Neural cell (in vitro differentiated cells): ENCODE measurements at regions not wholly inside any gene's neighbourhood (a gene's known extent, or its start where the extent isn't known, plus 50 kb on each side); places are given as distances from the start of the nearest gene placed in this dataset.

Source experiments
- H2AFZ ChIP-seq: fragments of 200-600, 300-800 bp; sonication (generic), shearing (Covaris generic); 2 replicates; pipeline ENCODE4 v1.6.0; 2014; ENCODE audit warnings: low read depth, mild to moderate bottlenecking, antibody characterized with exemption, low read length, moderate library complexity
- H3F3A ChIP-seq: fragments of 200-600 bp; shearing (Covaris generic); 2 replicates; pipeline ENCODE4 v1.6.1; 2016; ENCODE audit warnings: mild to moderate bottlenecking, moderate library complexity, mixed read lengths, antibody characterized with exemption, low read length; ENCODE audit not compliant: insufficient read depth, poor library complexity, severe bottlenecking
- H3K27ac ChIP-seq: fragments of 200-600, 300-800 bp; sonication (generic), shearing (Covaris generic); 2 replicates; pipeline ENCODE4 v1.5.1; 2014; ENCODE audit warnings: mild to moderate bottlenecking, low read length, moderate library complexity
- H3K27me3 ChIP-seq: fragments of 300-800, 200-600 bp; sonication (generic), shearing (Covaris generic); 2 replicates; pipeline ENCODE4 v1.6.0; 2014; ENCODE audit warnings: mild to moderate bottlenecking, low read depth, low read length, moderate library complexity; ENCODE audit not compliant: insufficient read depth
- H3K36me3 ChIP-seq: fragments of 300-800, 200-600 bp; sonication (generic), shearing (Covaris generic); 2 replicates; pipeline ENCODE4 v1.5.1; 2014; ENCODE audit warnings: mild to moderate bottlenecking, antibody characterized with exemption, low read length, moderate library complexity; ENCODE audit not compliant: insufficient read depth
- H3K4me2 ChIP-seq: fragments of 300-800, 200-600 bp; sonication (generic), shearing (Covaris generic); 2 replicates; pipeline ENCODE4 v1.6.0; 2014; ENCODE audit warnings: mild to moderate bottlenecking, low read length
- H3K4me3 ChIP-seq: fragments of 300-800, 200-600 bp; sonication (generic), shearing (Covaris generic); 2 replicates; pipeline ENCODE4 v1.5.1; 2014; ENCODE audit warnings: mild to moderate bottlenecking, low read length, moderate library complexity
- H3K79me2 ChIP-seq: fragments of 200-600 bp; shearing (Covaris generic); replicated peaks from 2 replicates; pipeline ENCODE4 v1.6.0; 2014; ENCODE audit warnings: mild to moderate bottlenecking, low read length, moderate library complexity; ENCODE audit not compliant: insufficient read depth
- H3K9ac ChIP-seq: fragments of 300-800, 200-600 bp; sonication (generic), shearing (Covaris generic); 2 replicates; pipeline ENCODE4 v1.6.1; 2016; ENCODE audit warnings: mild to moderate bottlenecking, low read length, mixed read lengths
- H3K9me2 ChIP-seq: fragments of 200-600 bp; shearing (Covaris generic); 2 replicates; pipeline ENCODE4 v1.6.1; 2016; ENCODE audit warnings: mild to moderate bottlenecking, low read length, mixed read lengths; ENCODE audit not compliant: insufficient read depth
- H3K9me3 ChIP-seq: fragments of 200-600, 300-800 bp; sonication (generic), shearing (Covaris generic); 2 replicates; pipeline ENCODE4 v1.6.1; 2016; ENCODE audit warnings: mild to moderate bottlenecking, mixed run types, low read length, moderate library complexity, mixed read lengths
- H4K20me1 ChIP-seq: fragments of 200-600 bp; shearing (Covaris generic); 2 replicates; pipeline ENCODE4 v1.6.1; 2016; ENCODE audit warnings: mild to moderate bottlenecking, mixed run types; ENCODE audit not compliant: insufficient read depth
- CTCF ChIP-seq: fragments of 450-650 bp; IDR thresholded peaks from 2 replicates; pipeline ENCODE4 v1.5.1; 2014; ENCODE audit warnings: antibody characterized with exemption, mild to moderate bottlenecking, moderate library complexity; ENCODE audit not compliant: poor library complexity, severe bottlenecking
- EP300 ChIP-seq: fragments of 450-650 bp; conservative IDR thresholded peaks from 2 replicates; pipeline ENCODE4 v1.6.1; 2014; ENCODE audit warnings: antibody characterized with exemption, mild to moderate bottlenecking, moderate library complexity; ENCODE audit not compliant: poor library complexity, severe bottlenecking
- EZH2 ChIP-seq: fragments of 200-600, 300-800 bp; shearing (Covaris generic), sonication (generic); IDR thresholded peaks from 2 replicates; pipeline ENCODE4 v1.6.1; 2014; ENCODE audit warnings: antibody characterized with exemption, low read length, borderline replicate concordance, mild to moderate bottlenecking; ENCODE audit not compliant: insufficient read depth, poor library complexity, severe bottlenecking
- MXI1 ChIP-seq: fragments of 450-650 bp; conservative IDR thresholded peaks from 2 replicates; pipeline ENCODE4 v1.6.1; 2014; ENCODE audit warnings: antibody characterized with exemption, mild to moderate bottlenecking; ENCODE audit not compliant: poor library complexity, severe bottlenecking
- POLR2AphosphoS5 ChIP-seq: IDR thresholded peaks from 2 replicates; pipeline ENCODE4 v1.6.1; 2012
- RAD21 ChIP-seq: fragments of 450-650 bp; conservative IDR thresholded peaks from 2 replicates; pipeline ENCODE4 v1.6.1; 2014; ENCODE audit warnings: antibody characterized with exemption, mild to moderate bottlenecking, moderate library complexity
- SMC3 ChIP-seq: fragments of 450-650 bp; conservative IDR thresholded peaks from 2 replicates; pipeline ENCODE4 v1.6.1; 2014; ENCODE audit warnings: antibody characterized with exemption, mild to moderate bottlenecking, moderate library complexity; ENCODE audit not compliant: poor library complexity
- TAF1 ChIP-seq: IDR thresholded peaks from 2 replicates; pipeline ENCODE4 v1.6.1; 2012; ENCODE audit warnings: low read depth
- TF ChIP-seq, protein P1 (sequence below): IDR thresholded peaks from 2 replicates; pipeline ENCODE4 v1.6.1; 2012; ENCODE audit warnings: borderline replicate concordance

- H3K27me3 ChIP-seq, result no peaks in the 10 kb centered on the region
- no peaks in the 10 kb centered on the region for H3K9me3 ChIP-seq
- no peaks in the 10 kb centered on the region for H3K79me2 ChIP-seq
- H3K9me2 ChIP-seq, result no peaks in the 10 kb centered on the region
- H3K27ac ChIP-seq, result no peak overlapping the region
- no peak overlapping the region for H3K4me2 ChIP-seq
- H3K9ac ChIP-seq, result no peak overlapping the region
- H3K36me3 ChIP-seq, result no peaks in the 10 kb centered on the region
- H3K4me3 ChIP-seq, result no peak overlapping the region
- H3F3A ChIP-seq, result no peaks in the 10 kb centered on the region
- H2AFZ ChIP-seq, result no peak overlapping the region
- TF ChIP-seq CTCF, result no peak
- no peak for TF ChIP-seq SMC3
- TF ChIP-seq EP300, result no peak
- TF ChIP-seq POLR2AphosphoS5, result no peak
- no peak for TF ChIP-seq RAD21
- TF ChIP-seq, protein P1, sequence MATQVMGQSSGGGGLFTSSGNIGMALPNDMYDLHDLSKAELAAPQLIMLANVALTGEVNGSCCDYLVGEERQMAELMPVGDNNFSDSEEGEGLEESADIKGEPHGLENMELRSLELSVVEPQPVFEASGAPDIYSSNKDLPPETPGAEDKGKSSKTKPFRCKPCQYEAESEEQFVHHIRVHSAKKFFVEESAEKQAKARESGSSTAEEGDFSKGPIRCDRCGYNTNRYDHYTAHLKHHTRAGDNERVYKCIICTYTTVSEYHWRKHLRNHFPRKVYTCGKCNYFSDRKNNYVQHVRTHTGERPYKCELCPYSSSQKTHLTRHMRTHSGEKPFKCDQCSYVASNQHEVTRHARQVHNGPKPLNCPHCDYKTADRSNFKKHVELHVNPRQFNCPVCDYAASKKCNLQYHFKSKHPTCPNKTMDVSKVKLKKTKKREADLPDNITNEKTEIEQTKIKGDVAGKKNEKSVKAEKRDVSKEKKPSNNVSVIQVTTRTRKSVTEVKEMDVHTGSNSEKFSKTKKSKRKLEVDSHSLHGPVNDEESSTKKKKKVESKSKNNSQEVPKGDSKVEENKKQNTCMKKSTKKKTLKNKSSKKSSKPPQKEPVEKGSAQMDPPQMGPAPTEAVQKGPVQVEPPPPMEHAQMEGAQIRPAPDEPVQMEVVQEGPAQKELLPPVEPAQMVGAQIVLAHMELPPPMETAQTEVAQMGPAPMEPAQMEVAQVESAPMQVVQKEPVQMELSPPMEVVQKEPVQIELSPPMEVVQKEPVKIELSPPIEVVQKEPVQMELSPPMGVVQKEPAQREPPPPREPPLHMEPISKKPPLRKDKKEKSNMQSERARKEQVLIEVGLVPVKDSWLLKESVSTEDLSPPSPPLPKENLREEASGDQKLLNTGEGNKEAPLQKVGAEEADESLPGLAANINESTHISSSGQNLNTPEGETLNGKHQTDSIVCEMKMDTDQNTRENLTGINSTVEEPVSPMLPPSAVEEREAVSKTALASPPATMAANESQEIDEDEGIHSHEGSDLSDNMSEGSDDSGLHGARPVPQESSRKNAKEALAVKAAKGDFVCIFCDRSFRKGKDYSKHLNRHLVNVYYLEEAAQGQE, result no peak
- no peak for TF ChIP-seq TAF1
- no peak for TF ChIP-seq MXI1
- no peak for TF ChIP-seq EZH2
- H4K20me1 ChIP-seq, result no peaks in the 10 kb centered on the region
Observed at GRCh38 chr6:143621876-143622605, 55.7 kb upstream of the PHACTR2 start.

- Histone ChIP-seq H3K9ac (no peak overlapping the region), H3K4me3 (no peak overlapping the region), H2AFZ (no peak overlapping the region), H3K27ac (no peak overlapping the region), H4K20me1 (no peaks in the 10 kb centered on the region), H3F3A (no peaks in the 10 kb centered on the region), H3K79me2 (no peaks in the 10 kb centered on the region), H3K9me2 (no peaks in the 10 kb centered on the region), H3K9me3 (no peaks in the 10 kb centered on the region), H3K4me2 (no peak overlapping the region), H3K36me3 (no peaks in the 10 kb centered on the region), H3K27me3 (no peaks in the 10 kb centered on the region)
- TF ChIP-seq, protein P1, result no peak
- TF ChIP-seq SMC3 (no peak), MXI1 (no peak), RAD21 (no peak), TAF1 (no peak), EZH2 (no peak), POLR2AphosphoS5 (no peak), CTCF (no peak)
Observed at GRCh38 chr6:143621159-143621873, 56.4 kb upstream of the PHACTR2 start.
